Esophagus muscularis mucosa (tissue), 3 donors: ENCODE measurements at regions not wholly inside any gene's neighbourhood (a gene's known extent, or its start where the extent isn't known, plus 50 kb on each side); places are given as distances from the start of the nearest gene placed in this dataset.

Experiments used
- POLR2A ChIP-seq: fragments of 450-650 bp; IDR thresholded peaks from one replicate; pipeline ENCODE4 v1.6.1; 2017; ENCODE audit warnings: antibody characterized with exemption, moderate library complexity, mild to moderate bottlenecking, low read depth
- TF ChIP-seq, protein P1 (sequence below), 3 experiments: fragments of 200-600 bp in 2 of 3; fragments of 450-650 bp in 1 of 3; sonication (generic) in 2 of 3; IDR thresholded peaks; one replicate each; pipeline ENCODE4 v1.5.1; 2017 to 2019; ENCODE audit warnings: antibody characterized with exemption in 3 of 3, mild to moderate bottlenecking in 2 of 3, moderate library complexity in 1 of 3

DNA sequence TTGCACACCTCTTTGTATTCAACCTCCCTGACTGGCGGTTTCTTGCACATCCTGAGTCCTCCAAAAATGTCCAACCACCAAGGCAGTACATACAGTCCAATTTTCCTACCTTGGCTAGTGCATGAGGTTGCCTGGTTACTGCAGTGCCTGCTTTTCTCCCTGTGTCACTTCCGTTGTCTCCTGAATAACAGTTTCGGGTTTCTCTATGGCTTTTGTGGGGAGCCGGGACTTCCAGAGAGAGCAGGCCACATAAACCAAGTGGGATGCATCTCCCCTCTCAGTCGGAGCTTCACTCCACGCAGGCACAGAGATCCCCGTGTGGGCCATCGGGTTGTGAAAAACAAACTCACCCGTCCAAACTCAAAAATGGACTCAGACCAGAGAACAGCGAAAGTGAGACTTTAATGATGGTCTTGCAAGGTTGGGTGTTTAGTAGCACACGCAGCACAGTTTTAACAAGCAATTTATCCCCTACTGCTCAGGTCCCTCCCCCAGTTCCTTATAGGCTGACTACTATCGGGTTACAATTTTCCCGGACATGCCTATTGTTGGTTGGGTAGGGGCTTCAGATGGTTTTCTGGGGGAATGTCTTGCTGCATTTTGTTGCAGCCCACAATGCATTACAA, 173.1 kb downstream of the POU4F1 start:
- TF ChIP-seq, protein P1, sequence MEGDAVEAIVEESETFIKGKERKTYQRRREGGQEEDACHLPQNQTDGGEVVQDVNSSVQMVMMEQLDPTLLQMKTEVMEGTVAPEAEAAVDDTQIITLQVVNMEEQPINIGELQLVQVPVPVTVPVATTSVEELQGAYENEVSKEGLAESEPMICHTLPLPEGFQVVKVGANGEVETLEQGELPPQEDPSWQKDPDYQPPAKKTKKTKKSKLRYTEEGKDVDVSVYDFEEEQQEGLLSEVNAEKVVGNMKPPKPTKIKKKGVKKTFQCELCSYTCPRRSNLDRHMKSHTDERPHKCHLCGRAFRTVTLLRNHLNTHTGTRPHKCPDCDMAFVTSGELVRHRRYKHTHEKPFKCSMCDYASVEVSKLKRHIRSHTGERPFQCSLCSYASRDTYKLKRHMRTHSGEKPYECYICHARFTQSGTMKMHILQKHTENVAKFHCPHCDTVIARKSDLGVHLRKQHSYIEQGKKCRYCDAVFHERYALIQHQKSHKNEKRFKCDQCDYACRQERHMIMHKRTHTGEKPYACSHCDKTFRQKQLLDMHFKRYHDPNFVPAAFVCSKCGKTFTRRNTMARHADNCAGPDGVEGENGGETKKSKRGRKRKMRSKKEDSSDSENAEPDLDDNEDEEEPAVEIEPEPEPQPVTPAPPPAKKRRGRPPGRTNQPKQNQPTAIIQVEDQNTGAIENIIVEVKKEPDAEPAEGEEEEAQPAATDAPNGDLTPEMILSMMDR (IDR thresholded peaks at IDR 0.05), result no peak
- TF ChIP-seq POLR2A, result no peak
